Gastrocnemius medialis (tissue), 4 donors: ENCODE measurements at regions not wholly inside any gene's neighbourhood (a gene's known extent, or its start where the extent isn't known, plus 50 kb on each side); places are given as distances from the start of the nearest gene placed in this dataset.

Experiments
- CTCF ChIP-seq, 5 experiments: fragments of 450-650 bp in 3 of 5; fragments of 200-600 bp in 2 of 5; sonication (generic) in 2 of 5; IDR thresholded peaks in 4 of 5; conservative IDR thresholded peaks in 1 of 5; 1 replicate in 4 of 5; 2 replicates in 1 of 5; pipeline ENCODE4 v1.5.1; 2016 to 2019; ENCODE audit warnings: antibody characterized with exemption in 5 of 5, mild to moderate bottlenecking in 3 of 5, moderate library complexity in 3 of 5
- POLR2A ChIP-seq, 2 donors: fragments of 450-650 bp; IDR thresholded peaks; one replicate each; pipeline ENCODE4 v1.6.1; 2017; ENCODE audit warnings: antibody characterized with exemption in 2 of 2, mild to moderate bottlenecking in 2 of 2, moderate library complexity in 2 of 2

GRCh38 chr10:33612551-33612950 lies 278.1 kb upstream of the NRP1 start:
- TF ChIP-seq CTCF (IDR thresholded peaks at IDR 0.05 in 4 of 5, conservative IDR thresholded peaks at IDR 0.05 in 1 of 5) (no peak), POLR2A (IDR thresholded peaks at IDR 0.05) (no peak)
